Tibial artery (tissue), 4 donors: ENCODE measurements at regions not wholly inside any gene's neighbourhood (a gene's known extent, or its start where the extent isn't known, plus 50 kb on each side); places are given as distances from the start of the nearest gene placed in this dataset.

ENCODE experiments used
- DNase-seq, 2 donors: peaks; one replicate each; pipeline ENCODE4 v3.0.0-alpha.2; 2019
- H3K27ac ChIP-seq, 2 donors: fragments of 200-600 bp; sonication (generic) in 1 of 2; 1 replicate in 1 of 2; 2 replicates in 1 of 2; pipeline ENCODE4 v1.5.1; 2018 to 2019; ENCODE audit warnings: mild to moderate bottlenecking in 1 of 2
- H3K27me3 ChIP-seq, 2 donors: fragments of 200-600 bp; sonication (generic) in 1 of 2; one replicate each; pipeline versions ENCODE4 v1.5.1 to v1.6.0; 2016 to 2019
- H3K36me3 ChIP-seq, 3 donors: fragments of 200-600 bp; sonication (generic) in 2 of 3; one replicate each; pipeline ENCODE4 v1.5.1; 2016 to 2019; ENCODE audit warnings: mild to moderate bottlenecking in 2 of 3
- H3K4me1 ChIP-seq, 4 donors: fragments of 200-600 bp; sonication (generic) in 2 of 4; 1 replicate in 3 of 4; 2 replicates in 1 of 4; pipeline ENCODE4 v1.5.1; 2016 to 2019
- H3K4me3 ChIP-seq, 2 donors: fragments of 200-600 bp; sonication (generic) in 1 of 2; 1 replicate in 1 of 2; 2 replicates in 1 of 2; pipeline ENCODE4 v1.5.1; 2018 to 2019; ENCODE audit warnings: mild to moderate bottlenecking in 2 of 2
- H3K9me3 ChIP-seq, 3 donors: fragments of 200-600 bp; sonication (generic) in 1 of 3; one replicate each; pipeline ENCODE4 v1.5.1; 2016 to 2019
- CTCF ChIP-seq, 2 experiments: fragments of 200-600 bp in 1 of 2; fragments of 450-650 bp in 1 of 2; IDR thresholded peaks; one replicate each; pipeline ENCODE4 v1.5.1; 2017 to 2019; ENCODE audit warnings: antibody characterized with exemption in 2 of 2, mild to moderate bottlenecking in 1 of 2, moderate library complexity in 1 of 2
- intact Hi-C: fragments of 100-400 bp; cut with DNase I; formaldehyde crosslinking; loops from one replicate; pipeline ENCODE4 v1.15.0; 2023; ENCODE audit warnings: low total_unique reads

GRCh38 chr4:187059895-187060294 lies 336.2 kb upstream of the FAT1 start:
- no peaks in the 10 kb centered on the region for H3K27me3 ChIP-seq
- H3K36me3 ChIP-seq = no peaks in the 10 kb centered on the region

GRCh38 chr4:187060551-187060950 lies 336.9 kb upstream of the FAT1 start:
- TF ChIP-seq CTCF (IDR thresholded peaks at IDR 0.05) = no peak
- Histone ChIP-seq H3K4me3 (no peak overlapping the region), H3K27ac (no peak overlapping the region), H3K9me3 (no peaks in the 10 kb centered on the region), H3K36me3 (no peaks in the 10 kb centered on the region), H3K27me3 (no peaks in the 10 kb centered on the region), H3K4me1 (peaks cover 0 to 6% (median 0%) of the 10 kb centered on the region in 4 donors)
- DNase-seq = no peak
- intact Hi-C loops = no loop called here

More at GRCh38 chr4:187059895-187060294, 336.2 kb upstream of the FAT1 start:
- H3K9me3 ChIP-seq = no peaks in the 10 kb centered on the region
- DNase-seq = no peak
- H3K4me3 ChIP-seq = no peak overlapping the region
- H3K4me1 ChIP-seq = peaks cover 0 to under 1% (median 0%) of the 10 kb centered on the region in 4 donors
- H3K27ac ChIP-seq = no peak overlapping the region
- intact Hi-C loops = no loop called here
- no peak for TF ChIP-seq CTCF (IDR thresholded peaks at IDR 0.05)

- H3K27me3 ChIP-seq = no peaks in the 10 kb centered on the region
- H3K9me3 ChIP-seq = no peaks in the 10 kb centered on the region
- no peak for TF ChIP-seq CTCF (IDR thresholded peaks at IDR 0.05)
- no peak overlapping the region for H3K4me3 ChIP-seq
- no peak overlapping the region for H3K27ac ChIP-seq
- no peaks in the 10 kb centered on the region for H3K36me3 ChIP-seq
- H3K4me1 ChIP-seq = peaks cover 0 to 6% (median 0%) of the 10 kb centered on the region in 4 donors
- intact Hi-C loops = no loop called here
- no peak for DNase-seq
These were observed 339.6 kb upstream of the FAT1 start for GRCh38 chr4:187063251-187063650.

- Histone ChIP-seq H3K36me3 (no peaks in the 10 kb centered on the region), H3K9me3 (no peaks in the 10 kb centered on the region), H3K27ac (no peak overlapping the region), H3K4me1 (peaks cover 0 to 7% (median 0%) of the 10 kb centered on the region in 4 donors), H3K27me3 (no peaks in the 10 kb centered on the region), H3K4me3 (no peak overlapping the region)
- TF ChIP-seq CTCF (IDR thresholded peaks at IDR 0.05) = no peak
- no peak for DNase-seq
- intact Hi-C loops = no loop called here
These were observed 340.4 kb upstream of the FAT1 start for GRCh38 chr4:187064033-187064432.

GRCh38 chr4:187065396-187065795 lies 341.7 kb upstream of the FAT1 start:
- no peak for DNase-seq
- TF ChIP-seq CTCF (IDR thresholded peaks at IDR 0.05) = no peak
- H3K4me1 ChIP-seq = peaks cover 0 to 12% (median 0%) of the 10 kb centered on the region in 4 donors
- no peaks in the 10 kb centered on the region for H3K36me3 ChIP-seq
- no peaks in the 10 kb centered on the region for H3K27me3 ChIP-seq
- H3K27ac ChIP-seq = no peak overlapping the region
- H3K9me3 ChIP-seq = no peaks in the 10 kb centered on the region
- intact Hi-C loops = no loop called here
- H3K4me3 ChIP-seq = no peak overlapping the region

- no peak overlapping the region for H3K27ac ChIP-seq
- no peaks in the 10 kb centered on the region for H3K36me3 ChIP-seq
- intact Hi-C loops = no loop called here
- no peaks in the 10 kb centered on the region for H3K27me3 ChIP-seq
- TF ChIP-seq CTCF (IDR thresholded peaks at IDR 0.05) = no peak
- H3K9me3 ChIP-seq = no peaks in the 10 kb centered on the region
- H3K4me1 ChIP-seq = peaks cover 0 to 12% (median 0%) of the 10 kb centered on the region in 4 donors
- H3K4me3 ChIP-seq = no peak overlapping the region
- DNase-seq = no peak
These were observed 342.1 kb upstream of the FAT1 start for GRCh38 chr4:187065806-187066205.
